ENCODE measurements at regions not wholly inside any gene's neighbourhood (a gene's known extent, or its start where the extent isn't known, plus 50 kb on each side); places are given as distances from the start of the nearest gene placed in this dataset.

GRCh38 chr1:94644352-94644751 is 102.8 kb upstream of the F3 start:
- no peak for DNase-seq (ENCODE audit: low spot score)

GRCh38 chr1:94643819-94644218 is 102.3 kb upstream of the F3 start:
- DNase-seq (ENCODE audit: low spot score): no peak

- DNase-seq (ENCODE audit: low spot score): no peak
Observed at GRCh38 chr1:94642617-94643321, 101.2 kb upstream of the F3 start.

- DNase-seq (ENCODE audit: low spot score): no peak
Observed at GRCh38 chr1:94641990-94642389, 100.4 kb upstream of the F3 start.

- no peak for DNase-seq (ENCODE audit: low spot score)
Observed at GRCh38 chr1:94640125-94640524, 98.6 kb upstream of the F3 start.

GRCh38 chr1:94637121-94637520 is 95.6 kb upstream of the F3 start:
- DNase-seq (ENCODE audit: low spot score): no peak

- no peak for DNase-seq (ENCODE audit: low spot score)
Observed at GRCh38 chr1:94636624-94637023, 95.1 kb upstream of the F3 start.

- no peak for DNase-seq (ENCODE audit: low spot score)
Observed at GRCh38 chr1:94636100-94636499, 94.5 kb upstream of the F3 start.

GRCh38 chr1:94634977-94635416 is 93.4 kb upstream of the F3 start:
- no peak for DNase-seq (ENCODE audit: low spot score)

GRCh38 chr1:94633051-94633450 is 91.5 kb upstream of the F3 start:
- DNase-seq (ENCODE audit: low spot score): no peak

GRCh38 chr1:94629259-94630181 is 88.0 kb upstream of the F3 start:
- no peak for DNase-seq (ENCODE audit: low spot score)

- DNase-seq (ENCODE audit: low spot score): no peak
Observed at GRCh38 chr1:94628499-94628843, 86.9 kb upstream of the F3 start.

- DNase-seq (ENCODE audit: low spot score): no peak
Observed at GRCh38 chr1:94627771-94628498, 86.4 kb upstream of the F3 start.

GRCh38 chr1:94624203-94624602 is 82.6 kb upstream of the F3 start:
- DNase-seq (ENCODE audit: low spot score): no peak

GRCh38 chr1:94623560-94624148 is 82.1 kb upstream of the F3 start:
- DNase-seq (ENCODE audit: low spot score): no peak

- no peak for DNase-seq (ENCODE audit: low spot score)
Observed at GRCh38 chr1:94622757-94623156, 81.2 kb upstream of the F3 start.

- no peak for DNase-seq (ENCODE audit: low spot score)
Observed at GRCh38 chr1:94621802-94622201, 80.2 kb upstream of the F3 start.

- no peak for DNase-seq (ENCODE audit: low spot score)
Observed at GRCh38 chr1:94621395-94621794, 79.8 kb upstream of the F3 start.

- DNase-seq (ENCODE audit: low spot score): no peak
Observed at GRCh38 chr1:94620345-94621031, 78.9 kb upstream of the F3 start.

GRCh38 chr1:94619731-94620130 is 78.2 kb upstream of the F3 start:
- DNase-seq (ENCODE audit: low spot score): no peak

- DNase-seq (ENCODE audit: low spot score): no peak
Observed at GRCh38 chr1:94617957-94618739, 76.6 kb upstream of the F3 start.
